Ishikawa (cell line): ENCODE measurements at regions not wholly inside any gene's neighbourhood (a gene's known extent, or its start where the extent isn't known, plus 50 kb on each side); places are given as distances from the start of the nearest gene placed in this dataset.

Experiments
- CREB1 ChIP-seq: IDR thresholded peaks from 2 replicates; pipeline ENCODE4 v1.6.1; 2012; ENCODE audit warnings: low read depth
- EP300 ChIP-seq: IDR thresholded peaks from 2 replicates; pipeline ENCODE4 v1.6.1; 2012; ENCODE audit warnings: borderline replicate concordance
- TCF12 ChIP-seq: IDR thresholded peaks from 2 replicates; pipeline ENCODE4 v1.6.1; 2012; ENCODE audit warnings: low read depth

DNA sequence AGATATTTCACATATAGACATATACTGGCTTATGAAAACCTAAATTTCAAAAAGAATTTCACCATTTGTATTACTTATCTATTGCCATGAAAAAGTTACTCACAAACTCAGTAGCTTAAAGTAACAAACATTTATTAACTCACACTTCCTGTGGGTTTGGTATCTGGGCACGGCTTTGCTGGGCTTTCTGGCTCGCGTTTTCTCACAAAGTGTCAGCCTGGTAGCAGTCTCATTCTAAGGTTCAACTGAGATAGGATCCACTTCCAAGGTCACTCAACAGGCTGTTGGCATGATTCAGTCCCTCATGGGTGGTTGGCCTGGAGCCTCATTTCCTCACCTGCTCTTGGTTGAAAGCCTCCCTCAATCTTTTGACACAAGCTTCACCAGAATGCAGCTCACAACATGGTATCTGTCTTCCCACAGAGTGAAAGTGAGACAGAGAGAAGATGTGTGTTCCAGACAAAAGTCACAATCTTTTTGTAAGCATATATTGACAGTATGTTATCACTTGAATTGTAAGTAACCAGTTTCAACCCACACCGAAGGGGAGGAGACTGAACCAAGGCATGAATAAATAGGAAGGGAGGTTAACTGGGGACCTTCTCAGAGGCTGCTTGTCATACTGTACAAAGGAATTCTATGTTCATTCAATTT, 1065.8 kb upstream of the SPRY2 start:
- TF ChIP-seq EP300 (no peak), CREB1 (no peak), TCF12 (no peak)
